ENCODE measurements at regions not wholly inside any gene's neighbourhood (a gene's known extent, or its start where the extent isn't known, plus 50 kb on each side); places are given as distances from the start of the nearest gene placed in this dataset.

- H3K36me3 ChIP-seq = no peaks in the 10 kb centered on the region
- no peak for DNase-seq
- no peaks in the 10 kb centered on the region for H3K27me3 ChIP-seq
- no peaks in the 10 kb centered on the region for H3K9me3 ChIP-seq
- no peak overlapping the region for H3K4me3 ChIP-seq
Measured at GRCh38 chr18:72235422-72235821, 308.7 kb downstream of the CBLN2 start.

DNA sequence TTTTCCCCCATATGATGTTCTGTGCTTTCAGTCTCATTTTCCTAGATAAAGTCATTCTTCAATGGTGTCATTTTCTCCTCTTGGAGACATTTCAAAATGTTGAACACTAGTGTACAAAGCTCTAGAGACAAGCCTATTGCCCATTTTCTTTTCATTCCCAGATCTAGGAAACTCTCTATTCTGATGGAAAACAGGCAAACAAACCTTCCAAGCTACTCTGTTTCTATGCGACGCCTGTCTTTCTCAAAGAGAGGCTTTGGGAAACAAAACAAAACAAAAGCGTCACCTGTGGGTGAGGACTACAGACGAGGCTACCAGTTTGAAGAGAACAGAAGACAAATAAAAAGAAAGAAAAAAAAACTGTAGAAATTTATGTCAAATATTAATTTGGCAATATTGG is 311.0 kb downstream of the CBLN2 start:
- DNase-seq = no peak
- Histone ChIP-seq H3K9me3 (no peaks in the 10 kb centered on the region), H3K27me3 (no peaks in the 10 kb centered on the region), H3K36me3 (no peaks in the 10 kb centered on the region), H3K4me3 (no peak overlapping the region)

DNA sequence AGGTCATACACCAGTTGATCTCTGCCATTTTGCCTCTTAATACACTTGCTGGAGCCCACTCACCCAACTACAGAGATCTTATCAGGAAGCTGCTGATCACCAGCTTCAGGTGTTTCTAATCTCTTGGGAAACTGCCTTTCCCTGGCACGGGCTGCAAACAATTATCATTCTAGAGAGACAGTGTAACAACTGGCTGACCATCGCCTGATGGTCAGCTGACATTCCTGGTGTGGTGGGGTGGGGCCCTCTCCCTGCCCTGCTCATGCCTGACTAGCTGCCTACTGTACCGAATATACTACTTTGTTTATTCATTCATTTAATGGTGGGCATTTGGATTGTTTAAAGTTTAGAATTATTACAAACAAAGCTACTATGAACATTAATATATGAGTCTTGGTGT is 311.5 kb downstream of the CBLN2 start:
- no peak for DNase-seq
- Histone ChIP-seq H3K27me3 (no peaks in the 10 kb centered on the region), H3K36me3 (no peaks in the 10 kb centered on the region), H3K9me3 (no peaks in the 10 kb centered on the region), H3K4me3 (no peak overlapping the region)

DNA sequence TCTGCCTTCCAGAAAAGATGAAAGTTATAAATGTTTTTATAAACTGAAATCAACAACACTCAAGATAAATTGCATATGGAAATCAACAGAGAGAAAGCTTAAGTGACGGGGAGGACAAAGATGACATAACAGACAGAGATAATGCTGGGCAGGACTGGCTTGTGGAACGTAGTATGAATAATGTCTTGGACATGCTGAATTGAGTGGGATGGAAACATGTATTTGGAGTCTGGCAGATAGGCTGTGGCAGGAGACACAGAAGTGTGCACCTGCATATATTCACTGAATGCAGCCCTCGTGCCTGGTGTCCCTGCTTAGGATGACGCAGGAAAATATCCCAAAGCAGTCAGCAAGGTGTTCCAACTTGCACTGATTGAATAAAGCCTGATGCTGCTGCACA is 318.2 kb downstream of the CBLN2 start:
- Histone ChIP-seq H3K27me3 (no peaks in the 10 kb centered on the region), H3K9me3 (no peaks in the 10 kb centered on the region), H3K36me3 (no peaks in the 10 kb centered on the region), H3K4me3 (no peak overlapping the region)
- no peak for DNase-seq

GRCh38 chr18:72223733-72224132 is 320.4 kb downstream of the CBLN2 start:
- Histone ChIP-seq H3K4me3 (no peak overlapping the region), H3K9me3 (no peaks in the 10 kb centered on the region), H3K27me3 (no peaks in the 10 kb centered on the region), H3K36me3 (no peaks in the 10 kb centered on the region)
- no peak for DNase-seq

GRCh38 chr18:72208920-72209676 is 335.0 kb downstream of the CBLN2 start:
- Histone ChIP-seq H3K36me3 (no peaks in the 10 kb centered on the region), H3K4me3 (no peak overlapping the region), H3K27me3 (no peaks in the 10 kb centered on the region), H3K9me3 (no peaks in the 10 kb centered on the region)
- DNase-seq = no peak

DNA sequence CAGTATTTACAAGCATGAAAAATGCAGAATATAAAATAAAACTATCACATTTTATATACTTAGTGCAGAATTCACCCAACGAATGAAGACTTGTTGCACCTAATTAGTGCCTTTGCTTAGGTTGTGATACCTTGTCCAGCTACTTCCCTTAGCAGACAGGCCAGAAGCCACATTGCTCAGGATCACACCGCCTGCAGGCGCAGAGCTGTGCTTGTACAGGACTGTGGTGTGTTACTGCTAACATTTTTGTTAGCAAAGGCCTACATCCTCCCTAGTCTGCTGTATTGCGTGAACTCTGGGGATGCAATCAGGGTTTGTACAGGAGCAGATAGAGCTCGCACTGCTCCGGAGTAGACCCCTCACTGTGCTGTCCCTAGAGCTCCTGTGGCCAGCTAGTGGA is 336.9 kb downstream of the CBLN2 start:
- H3K4me3 ChIP-seq = no peak overlapping the region
- H3K27me3 ChIP-seq = no peaks in the 10 kb centered on the region
- no peaks in the 10 kb centered on the region for H3K36me3 ChIP-seq
- no peak for DNase-seq
- no peaks in the 10 kb centered on the region for H3K9me3 ChIP-seq

DNA sequence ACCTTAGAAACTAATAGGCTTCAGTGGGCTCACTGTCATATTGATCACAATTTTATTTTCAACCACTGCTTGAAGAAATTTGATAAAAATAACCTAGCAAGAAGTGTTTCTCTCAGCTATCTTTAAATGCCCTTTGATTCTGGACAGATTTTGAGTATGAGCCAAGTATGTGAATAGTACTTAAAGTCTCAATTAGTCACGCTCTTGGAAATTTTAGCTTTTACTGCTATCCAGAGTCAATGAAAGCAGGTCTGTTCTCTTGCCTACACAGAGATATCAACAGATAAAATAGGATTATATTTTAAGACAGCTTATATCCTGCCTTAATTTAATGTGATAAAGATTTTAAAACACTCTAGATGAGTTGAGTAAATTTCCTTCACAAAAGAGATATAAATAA is 337.3 kb downstream of the CBLN2 start:
- H3K4me3 ChIP-seq = no peak overlapping the region
- H3K27me3 ChIP-seq = no peaks in the 10 kb centered on the region
- no peaks in the 10 kb centered on the region for H3K9me3 ChIP-seq
- no peak for DNase-seq
- H3K36me3 ChIP-seq = no peaks in the 10 kb centered on the region

DNA sequence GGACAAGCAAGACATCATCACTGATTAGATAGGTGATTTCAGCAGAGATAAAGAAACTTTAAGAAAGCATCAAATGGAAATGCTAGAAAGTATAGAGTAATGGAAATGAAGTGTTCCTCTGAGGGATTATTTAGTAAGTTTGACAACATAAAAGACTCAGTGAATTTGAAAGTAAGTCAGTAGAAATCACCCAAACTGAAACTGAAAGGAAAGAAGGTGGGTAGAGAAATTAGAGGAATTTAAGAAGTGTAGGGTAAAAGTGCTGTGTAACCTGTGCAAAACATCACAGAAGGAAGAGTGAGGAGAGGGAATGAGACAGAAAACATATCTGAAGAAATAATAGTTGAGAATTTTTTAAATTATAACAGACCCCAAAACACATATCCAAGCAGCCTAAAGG is 343.1 kb downstream of the CBLN2 start:
- Histone ChIP-seq H3K27me3 (no peaks in the 10 kb centered on the region), H3K36me3 (no peaks in the 10 kb centered on the region), H3K4me3 (no peak overlapping the region), H3K9me3 (no peaks in the 10 kb centered on the region)
- DNase-seq = no peak

DNA sequence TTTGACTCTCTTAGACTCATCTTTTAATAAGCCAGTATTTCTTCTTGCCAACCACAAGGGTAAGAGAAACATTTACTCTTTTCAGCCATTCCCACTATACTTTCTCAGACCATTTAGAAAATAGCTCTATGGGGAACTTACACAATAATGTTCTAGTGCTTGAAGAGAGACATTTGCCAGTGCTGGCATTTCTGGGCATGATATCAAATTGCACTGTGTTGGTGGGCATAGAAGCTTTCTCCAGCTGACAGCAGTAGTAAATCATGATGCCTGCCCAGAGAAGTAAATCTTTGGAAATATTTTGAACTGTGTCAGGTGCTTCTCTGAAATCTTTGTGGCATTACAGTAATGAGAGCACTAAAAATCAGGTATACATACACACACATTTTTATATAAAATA is 346.6 kb downstream of the CBLN2 start:
- no peaks in the 10 kb centered on the region for H3K27me3 ChIP-seq
- H3K4me3 ChIP-seq = no peak overlapping the region
- DNase-seq = no peak
- H3K36me3 ChIP-seq = no peaks in the 10 kb centered on the region
- H3K9me3 ChIP-seq = no peaks in the 10 kb centered on the region

DNA sequence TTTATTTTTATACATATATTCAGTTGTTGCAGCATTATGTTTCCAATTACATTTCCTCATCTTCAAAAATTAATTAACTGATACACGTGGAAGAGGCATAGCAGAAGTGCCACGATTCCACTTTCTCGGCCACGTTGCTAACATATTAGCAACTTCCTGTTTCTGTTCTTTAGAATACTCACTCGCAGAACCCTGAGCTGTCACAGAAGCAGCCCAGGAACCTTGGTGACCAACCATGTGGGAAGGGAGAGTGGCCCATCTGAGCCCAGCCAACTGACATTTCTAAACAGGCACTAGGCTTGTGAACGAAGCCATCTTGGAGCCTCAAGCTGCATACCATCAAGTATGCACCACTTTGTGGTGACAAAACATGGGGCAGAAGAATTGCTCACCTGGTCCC is 350.1 kb downstream of the CBLN2 start:
- H3K4me3 ChIP-seq = no peak overlapping the region
- DNase-seq = no peak
- H3K36me3 ChIP-seq = no peaks in the 10 kb centered on the region
- H3K27me3 ChIP-seq = no peaks in the 10 kb centered on the region
- no peaks in the 10 kb centered on the region for H3K9me3 ChIP-seq

DNA sequence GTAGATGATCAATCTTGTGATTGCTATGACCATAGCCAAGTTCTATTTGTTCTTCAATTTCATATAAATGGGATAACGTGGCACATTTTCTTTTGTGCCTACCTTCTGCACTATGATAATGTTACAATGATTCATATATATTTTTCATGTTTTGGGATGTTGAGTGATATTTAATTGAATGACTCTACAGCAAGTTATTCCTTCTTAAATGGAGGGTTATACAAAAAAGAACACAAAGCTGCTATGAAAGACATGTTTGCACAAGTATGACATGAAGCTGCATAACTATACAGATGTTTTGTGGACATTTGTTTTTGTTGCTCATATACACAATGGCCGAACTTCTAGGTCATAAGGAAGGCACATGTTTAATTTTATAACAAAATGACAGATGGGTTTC is 356.2 kb downstream of the CBLN2 start:
- H3K36me3 ChIP-seq = no peaks in the 10 kb centered on the region
- H3K27me3 ChIP-seq = no peaks in the 10 kb centered on the region
- no peaks in the 10 kb centered on the region for H3K9me3 ChIP-seq
- no peak for DNase-seq
- H3K4me3 ChIP-seq = no peak overlapping the region

DNA sequence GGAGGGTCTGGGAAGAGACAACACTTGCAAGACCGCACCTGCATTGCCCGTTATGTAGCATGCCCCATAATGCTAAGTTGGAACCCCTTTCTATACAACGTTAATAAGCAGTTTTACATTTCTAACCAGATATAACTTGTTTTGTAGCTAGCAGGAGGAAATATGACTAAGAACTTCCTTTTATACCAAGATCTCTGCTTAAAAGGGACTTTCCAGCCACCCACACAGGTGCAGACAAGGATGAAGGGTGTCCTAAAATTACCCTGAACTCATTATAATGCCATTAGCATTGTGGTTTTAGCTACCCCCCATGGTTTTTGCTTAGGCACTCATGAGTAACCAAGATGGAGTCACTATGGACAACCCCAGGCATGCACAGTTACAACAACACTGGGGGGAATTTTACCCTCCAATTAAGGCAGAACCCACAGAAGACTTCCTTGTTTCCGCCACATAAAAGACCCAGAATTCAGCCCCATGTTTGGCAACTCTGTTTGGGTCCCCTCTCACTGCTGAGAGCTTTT is 362.8 kb downstream of the CBLN2 start:
- no peak for DNase-seq
- Histone ChIP-seq H3K9me3 (no peaks in the 10 kb centered on the region), H3K27me3 (no peaks in the 10 kb centered on the region)

GRCh38 chr18:72180689-72181088 is 363.5 kb downstream of the CBLN2 start:
- no peaks in the 10 kb centered on the region for H3K9me3 ChIP-seq
- no peaks in the 10 kb centered on the region for H3K27me3 ChIP-seq
- no peak for DNase-seq
- H3K36me3 ChIP-seq = no peaks in the 10 kb centered on the region
- no peak overlapping the region for H3K4me3 ChIP-seq

More for the DNA sequence above, 362.8 kb downstream of the CBLN2 start:
- H3K4me3 ChIP-seq = no peak overlapping the region
- no peaks in the 10 kb centered on the region for H3K36me3 ChIP-seq

- Histone ChIP-seq H3K4me3 (no peak overlapping the region), H3K9me3 (no peaks in the 10 kb centered on the region), H3K36me3 (no peaks in the 10 kb centered on the region), H3K27me3 (no peaks in the 10 kb centered on the region)
- DNase-seq = no peak
Measured at GRCh38 chr18:72174972-72175649, 369.0 kb downstream of the CBLN2 start.

DNA sequence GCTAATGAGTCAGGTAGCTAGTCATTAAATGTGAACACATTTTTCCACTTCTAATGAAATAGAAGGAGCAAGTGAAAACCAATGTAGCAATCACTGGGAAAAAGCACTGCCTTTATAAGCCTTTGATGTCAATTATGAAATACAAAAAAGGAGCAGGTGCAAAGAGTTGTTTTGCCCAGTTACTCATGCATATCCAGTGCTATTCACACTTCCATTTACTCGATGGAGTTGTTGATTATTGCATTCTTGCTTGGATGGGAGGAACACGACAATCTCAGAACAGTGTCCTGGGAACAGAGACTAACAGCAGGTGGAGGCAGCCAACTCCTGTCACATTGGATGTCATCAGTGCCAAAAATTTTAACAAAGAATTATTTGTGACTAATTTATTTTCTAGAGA is 372.5 kb downstream of the CBLN2 start:
- DNase-seq = no peak
- no peaks in the 10 kb centered on the region for H3K27me3 ChIP-seq
- H3K9me3 ChIP-seq = no peaks in the 10 kb centered on the region
- no peaks in the 10 kb centered on the region for H3K36me3 ChIP-seq
- H3K4me3 ChIP-seq = no peak overlapping the region

- no peaks in the 10 kb centered on the region for H3K9me3 ChIP-seq
- H3K4me3 ChIP-seq = no peak overlapping the region
- no peak for DNase-seq
- no peaks in the 10 kb centered on the region for H3K36me3 ChIP-seq
- no peaks in the 10 kb centered on the region for H3K27me3 ChIP-seq
Measured at GRCh38 chr18:72161691-72162090, 382.5 kb downstream of the CBLN2 start.

All from MG63 (cell line).